Upper lobe of right lung (tissue), 1 donor: ENCODE measurements at regions not wholly inside any gene's neighbourhood (a gene's known extent, or its start where the extent isn't known, plus 50 kb on each side); places are given as distances from the start of the nearest gene placed in this dataset.

Experiments
- ATAC-seq: fragments of 200-7000 bp; cut with Tn5 transposase; one replicate; pipeline ENCODE4 v1.9.1; 2020; ENCODE audit warnings: mild to moderate bottlenecking, moderate library complexity
- DNase-seq: peaks from one replicate; pipeline ENCODE4 v3.0.0-alpha.2; 2020
- H3K27ac ChIP-seq: fragments of 200-600 bp; one replicate; pipeline ENCODE4 v1.8.0; 2022
- H3K27me3 ChIP-seq: fragments of 200-600 bp; one replicate; pipeline ENCODE4 v1.8.0; 2022; ENCODE audit warnings: mild to moderate bottlenecking
- H3K36me3 ChIP-seq: fragments of 200-600 bp; one replicate; pipeline ENCODE4 v1.8.0; 2022
- H3K4me1 ChIP-seq: fragments of 200-600 bp; one replicate; pipeline ENCODE4 v1.8.0; 2022
- H3K4me3 ChIP-seq: fragments of 200-600 bp; one replicate; pipeline ENCODE4 v1.8.0; 2022; ENCODE audit warnings: mild to moderate bottlenecking
- H3K9me3 ChIP-seq: fragments of 200-600 bp; one replicate; pipeline ENCODE4 v1.8.0; 2022
- CTCF ChIP-seq: fragments of 200-600 bp; IDR thresholded peaks from one replicate; pipeline ENCODE4 v1.8.0; 2022; ENCODE audit warnings: antibody characterized with exemption
- intact Hi-C: fragments of 100-400 bp; cut with DNase I; formaldehyde crosslinking; loops from one replicate; pipeline ENCODE4 v1.11.0; 2022
- donor health status: DM: no; HTN: yes; CAD: no; lungs with severe emphysema.

DNA sequence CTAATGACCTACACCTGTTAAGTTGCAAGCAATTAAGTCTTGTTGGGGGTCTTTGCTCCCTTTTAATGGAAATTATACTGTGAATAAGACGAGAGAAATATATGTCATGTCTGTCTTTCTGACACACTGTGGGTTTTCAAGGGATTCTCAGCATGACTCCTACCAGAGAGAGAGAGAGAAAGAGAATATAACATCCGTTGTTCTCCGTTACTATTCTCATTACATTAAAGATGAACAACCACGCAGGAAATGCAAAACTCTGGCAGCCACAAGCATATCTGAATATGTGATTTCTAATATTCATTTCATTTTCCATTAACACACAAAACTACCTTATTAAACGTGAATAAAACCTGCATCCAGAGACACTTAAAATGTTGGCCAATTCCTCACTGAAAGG, 67.3 kb upstream of the EGLN3 start:
- TF ChIP-seq CTCF = no peak
- Histone ChIP-seq H3K9me3 (no peaks in the 10 kb centered on the region), H3K4me1 (no peaks in the 10 kb centered on the region), H3K4me3 (no peak overlapping the region), H3K27ac (no peak overlapping the region), H3K27me3 (no peaks in the 10 kb centered on the region), H3K36me3 (no peaks in the 10 kb centered on the region)
- ATAC-seq (no peak), DNase-seq (no peak)
- intact Hi-C loops = no loop called here

DNA sequence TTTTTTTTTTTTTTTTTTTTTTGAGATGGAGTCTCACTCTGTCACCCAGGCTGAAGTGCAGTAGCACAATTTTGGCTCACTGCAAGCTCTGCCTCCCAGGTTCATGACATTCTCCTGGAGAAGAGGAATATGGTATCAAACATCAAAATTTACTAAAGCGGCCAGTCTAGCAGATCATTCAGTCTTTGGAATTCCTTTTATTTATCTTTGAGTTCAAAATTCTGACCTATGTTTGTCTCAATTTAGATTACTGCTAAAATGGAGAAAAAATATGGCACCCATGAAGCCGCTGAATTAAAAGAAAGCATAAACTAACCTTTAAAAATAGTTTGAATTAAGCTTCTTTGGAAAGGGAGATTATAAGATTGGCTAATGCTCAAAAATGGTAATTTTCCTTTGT, 64.5 kb upstream of the EGLN3 start:
- Histone ChIP-seq H3K9me3 (no peaks in the 10 kb centered on the region), H3K36me3 (no peaks in the 10 kb centered on the region), H3K27ac (no peak overlapping the region), H3K27me3 (no peaks in the 10 kb centered on the region), H3K4me3 (no peak overlapping the region), H3K4me1 (no peaks in the 10 kb centered on the region)
- no peak for DNase-seq
- ATAC-seq = no peak
- TF ChIP-seq CTCF = no peak
- intact Hi-C loops = no loop called here

GRCh38 chr14:34014936-34015335, 64.1 kb upstream of the EGLN3 start:
- H3K27ac ChIP-seq = no peak overlapping the region
- no peak for TF ChIP-seq CTCF
- no peaks in the 10 kb centered on the region for H3K9me3 ChIP-seq
- ATAC-seq = no peak
- no peaks in the 10 kb centered on the region for H3K27me3 ChIP-seq
- no peak for DNase-seq
- intact Hi-C loops = no loop called here
- H3K36me3 ChIP-seq = no peaks in the 10 kb centered on the region
- no peak overlapping the region for H3K4me3 ChIP-seq
- H3K4me1 ChIP-seq = no peaks in the 10 kb centered on the region

GRCh38 chr14:34013721-34014060, 62.8 kb upstream of the EGLN3 start:
- Histone ChIP-seq H3K9me3 (no peaks in the 10 kb centered on the region), H3K27me3 (no peaks in the 10 kb centered on the region), H3K4me3 (no peak overlapping the region), H3K36me3 (no peaks in the 10 kb centered on the region), H3K4me1 (no peaks in the 10 kb centered on the region), H3K27ac (no peak overlapping the region)
- no peak for TF ChIP-seq CTCF
- DNase-seq (no peak), ATAC-seq (no peak)
- intact Hi-C loops = no loop called here

GRCh38 chr14:34012978-34013720, 62.3 kb upstream of the EGLN3 start:
- intact Hi-C loops = no loop called here
- Histone ChIP-seq H3K4me3 (no peak overlapping the region), H3K27ac (no peak overlapping the region), H3K27me3 (no peaks in the 10 kb centered on the region), H3K9me3 (no peaks in the 10 kb centered on the region), H3K36me3 (no peaks in the 10 kb centered on the region), H3K4me1 (no peaks in the 10 kb centered on the region)
- TF ChIP-seq CTCF = no peak
- ATAC-seq (peak; percentile 71), DNase-seq (no peak)

- ATAC-seq (no peak), DNase-seq (no peak)
- Histone ChIP-seq H3K27ac (no peak overlapping the region), H3K9me3 (no peaks in the 10 kb centered on the region), H3K36me3 (no peaks in the 10 kb centered on the region), H3K4me1 (no peaks in the 10 kb centered on the region), H3K27me3 (no peaks in the 10 kb centered on the region), H3K4me3 (no peak overlapping the region)
- intact Hi-C loops = no loop called here
- TF ChIP-seq CTCF = no peak
Observed at GRCh38 chr14:34012369-34012768, 61.5 kb upstream of the EGLN3 start.
